Breast epithelium (tissue), 4 donors: ENCODE measurements at regions not wholly inside any gene's neighbourhood (a gene's known extent, or its start where the extent isn't known, plus 50 kb on each side); places are given as distances from the start of the nearest gene placed in this dataset.

ENCODE experiments used
- DNase-seq, 2 donors: peaks; one replicate each; pipeline ENCODE4 v3.0.0-alpha.2; 2019; ENCODE audit warnings: low spot score in 2 of 2
- H3K27ac ChIP-seq, 2 donors: fragments of 200-600 bp; sonication (generic) in 1 of 2; one replicate each; pipeline ENCODE4 v1.5.1; 2016 to 2019; ENCODE audit warnings: mild to moderate bottlenecking in 1 of 2
- H3K27me3 ChIP-seq, 2 donors: fragments of 200-600 bp; sonication (generic) in 1 of 2; one replicate each; pipeline versions ENCODE4 v1.5.1 to v1.6.0; 2017 to 2019; ENCODE audit warnings: control low read depth in 1 of 2, mild to moderate bottlenecking in 1 of 2
- H3K36me3 ChIP-seq: fragments of 200-600 bp; one replicate; pipeline ENCODE4 v1.5.1; 2019
- H3K4me1 ChIP-seq, 2 donors: fragments of 200-600 bp; sonication (generic); one replicate each; pipeline ENCODE4 v1.5.1; 2016 to 2019; ENCODE audit warnings: control low read depth in 1 of 2
- H3K4me3 ChIP-seq, 3 donors: fragments of 200-600 bp; sonication (generic); 1 replicate in 2 of 3; 2 replicates in 1 of 3; pipeline ENCODE4 v1.5.1; 2016 to 2019; ENCODE audit warnings: mild to moderate bottlenecking in 3 of 3, moderate library complexity in 2 of 3
- H3K9me3 ChIP-seq, 2 donors: fragments of 200-600 bp; sonication (generic) in 1 of 2; one replicate each; pipeline ENCODE4 v1.5.1; 2016 to 2019; ENCODE audit warnings: control low read depth in 1 of 2
- CTCF ChIP-seq, 3 donors: fragments of 450-650 bp; IDR thresholded peaks; one replicate each; pipeline ENCODE4 v1.5.1; 2016 to 2017; ENCODE audit warnings: antibody characterized with exemption in 3 of 3, mild to moderate bottlenecking in 3 of 3, moderate library complexity in 3 of 3
- POLR2A ChIP-seq: fragments of 450-650 bp; IDR thresholded peaks from one replicate; pipeline ENCODE4 v1.6.1; 2016; ENCODE audit warnings: antibody characterized with exemption, mild to moderate bottlenecking, moderate library complexity
- POLR2AphosphoS5 ChIP-seq, 3 donors: sonication (generic); formaldehyde crosslinking; IDR thresholded peaks; one replicate each; pipeline ENCODE4 v1.6.1; 2017; ENCODE audit warnings: antibody characterized with exemption in 3 of 3
- intact Hi-C: fragments of 100-400 bp; cut with DNase I; formaldehyde crosslinking; loops from one replicate; pipeline ENCODE4 v1.15.1; 2023; ENCODE audit warnings: low total_unique reads

- H3K36me3 ChIP-seq, result no peaks in the 10 kb centered on the region
- no peaks in the 10 kb centered on the region for H3K9me3 ChIP-seq
- intact Hi-C loops, result no loop called here
- DNase-seq, result no peak
- H3K4me3 ChIP-seq, result no peak overlapping the region
- no peak for TF ChIP-seq CTCF (IDR thresholded peaks at IDR 0.05)
- TF ChIP-seq POLR2AphosphoS5 (IDR thresholded peaks at IDR 0.05), result no peak
- H3K27me3 ChIP-seq, result no peaks in the 10 kb centered on the region
- no peaks in the 10 kb centered on the region for H3K4me1 ChIP-seq
- H3K27ac ChIP-seq, result no peak overlapping the region
Observed at GRCh38 chr10:43972976-43973647, 324.4 kb upstream of the ZNF32 start.

DNA sequence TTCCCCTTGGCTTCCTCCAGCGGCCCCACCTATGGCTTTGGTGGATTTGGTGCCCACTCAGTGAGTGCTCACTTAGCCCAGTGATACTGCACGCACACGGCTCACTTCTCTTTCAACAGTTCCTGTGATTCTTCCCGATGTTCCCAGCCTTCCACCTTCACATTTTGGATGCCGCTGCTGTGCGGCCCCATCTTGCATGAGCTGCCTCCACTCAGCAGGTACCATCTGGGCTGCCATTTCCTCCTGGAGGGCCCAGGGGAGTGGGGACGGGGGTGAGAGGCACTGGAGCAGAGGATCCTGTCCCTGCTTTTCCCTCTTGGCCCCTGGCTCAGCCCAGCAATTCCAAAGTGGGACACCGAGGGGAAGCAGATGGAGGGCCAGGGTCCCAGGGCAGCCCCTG is 323.3 kb upstream of the ZNF32 start:
- Histone ChIP-seq H3K27me3 (no peaks in the 10 kb centered on the region), H3K27ac (no peak overlapping the region), H3K4me1 (no peaks in the 10 kb centered on the region), H3K9me3 (no peaks in the 10 kb centered on the region), H3K36me3 (no peaks in the 10 kb centered on the region), H3K4me3 (no peak overlapping the region)
- intact Hi-C loops, result no loop called here
- no peak for TF ChIP-seq POLR2A
- no peak for TF ChIP-seq POLR2AphosphoS5 (IDR thresholded peaks at IDR 0.05)
- TF ChIP-seq CTCF (IDR thresholded peaks at IDR 0.05), result no peak
- DNase-seq, result no peak

DNA sequence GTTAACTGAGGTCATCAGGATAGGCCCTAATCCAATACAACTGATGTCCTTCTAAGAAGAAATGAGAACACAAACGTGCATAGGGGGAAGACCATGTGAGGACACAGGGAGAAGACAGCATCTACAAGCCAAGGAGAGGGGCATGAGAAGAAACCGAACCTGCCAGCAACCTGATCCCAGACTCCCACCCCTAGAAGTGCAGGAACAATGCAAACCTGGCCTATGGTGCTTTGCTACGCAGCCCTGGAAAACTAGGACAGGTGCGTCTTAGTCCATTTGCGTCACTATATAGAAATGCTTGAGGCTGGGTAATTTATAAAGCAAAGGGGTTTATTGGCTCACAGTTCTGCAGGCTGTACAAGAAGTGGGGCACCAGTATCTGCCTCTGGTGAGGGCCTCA is 322.6 kb upstream of the ZNF32 start:
- DNase-seq, result no peak
- Histone ChIP-seq H3K4me1 (no peaks in the 10 kb centered on the region), H3K27ac (no peak overlapping the region), H3K9me3 (no peaks in the 10 kb centered on the region), H3K4me3 (no peak overlapping the region), H3K27me3 (no peaks in the 10 kb centered on the region), H3K36me3 (no peaks in the 10 kb centered on the region)
- TF ChIP-seq POLR2AphosphoS5 (IDR thresholded peaks at IDR 0.05) (no peak), CTCF (IDR thresholded peaks at IDR 0.05) (no peak), POLR2A (no peak)
- intact Hi-C loops, result no loop called here

GRCh38 chr10:43970717-43971116 is 322.0 kb upstream of the ZNF32 start:
- no peaks in the 10 kb centered on the region for H3K27me3 ChIP-seq
- no peaks in the 10 kb centered on the region for H3K36me3 ChIP-seq
- no peaks in the 10 kb centered on the region for H3K4me1 ChIP-seq
- H3K9me3 ChIP-seq, result no peaks in the 10 kb centered on the region
- no peak for DNase-seq
- TF ChIP-seq CTCF (IDR thresholded peaks at IDR 0.05), result no peak
- no peak for TF ChIP-seq POLR2A
- TF ChIP-seq POLR2AphosphoS5 (IDR thresholded peaks at IDR 0.05), result no peak
- H3K27ac ChIP-seq, result no peak overlapping the region
- intact Hi-C loops, result no loop called here
- H3K4me3 ChIP-seq, result no peak overlapping the region

- no peak for TF ChIP-seq POLR2A
- no peak for TF ChIP-seq POLR2AphosphoS5 (IDR thresholded peaks at IDR 0.05)
- no peak for TF ChIP-seq CTCF (IDR thresholded peaks at IDR 0.05)
- intact Hi-C loops, result no loop called here
- Histone ChIP-seq H3K9me3 (no peaks in the 10 kb centered on the region), H3K27me3 (no peaks in the 10 kb centered on the region), H3K27ac (no peak overlapping the region), H3K36me3 (no peaks in the 10 kb centered on the region), H3K4me3 (no peak overlapping the region), H3K4me1 (no peaks in the 10 kb centered on the region)
- DNase-seq, result no peak
Observed at GRCh38 chr10:43970018-43970698, 321.5 kb upstream of the ZNF32 start.
